Spinal cord (tissue), 9 donors: ENCODE measurements at regions not wholly inside any gene's neighbourhood (a gene's known extent, or its start where the extent isn't known, plus 50 kb on each side); places are given as distances from the start of the nearest gene placed in this dataset.

Experiments used
- DNase-seq, 6 donors: peaks; one replicate each; pipeline versions ENCODE4 v3.0.0 to v3.0.0-alpha.2; 2013 to 2015; ENCODE audit warnings: low spot score in 6 of 6, low read depth in 4 of 6
- H3K27ac ChIP-seq: one replicate; pipeline ENCODE4 v1.5.1; 2013; ENCODE audit warnings: low read depth, low read length, control low read depth
- H3K27me3 ChIP-seq: one replicate; pipeline ENCODE4 v1.6.1; 2013; ENCODE audit warnings: low read length; ENCODE audit not compliant: control insufficient read depth, insufficient read depth
- H3K36me3 ChIP-seq: one replicate; pipeline ENCODE4 v1.6.1; 2013; ENCODE audit warnings: low read length; ENCODE audit not compliant: control insufficient read depth, insufficient read depth
- H3K4me1 ChIP-seq: one replicate; pipeline ENCODE4 v1.6.1; 2013; ENCODE audit warnings: low read length; ENCODE audit not compliant: control insufficient read depth, insufficient read depth
- H3K4me3 ChIP-seq: one replicate; pipeline ENCODE4 v1.5.1; 2013; ENCODE audit warnings: low read depth, low read length, control low read depth
- H3K9me3 ChIP-seq: one replicate; pipeline ENCODE4 v1.6.1; 2013; ENCODE audit warnings: low read length; ENCODE audit not compliant: control insufficient read depth, insufficient read depth
- WGBS: methylation state at CpG from one replicate; pipeline ENCODE4 v1.1.5; 2013; ENCODE audit warnings: missing lambda C conversion rate; ENCODE audit not compliant: insufficient coverage; 5-methylcytosine and 5-hydroxymethylcytosine counted together
- donor health status: healthy.

- no peak overlapping the region for H3K4me3 ChIP-seq
- DNase-seq = no peak
- WGBS = 100% methylated on average over 1 of the region's 2 CpGs
These were observed 220.4 kb upstream of the ADGRL4 start for GRCh38 chr1:79226963-79227362.

GRCh38 chr1:79224537-79224936 lies 218.0 kb upstream of the ADGRL4 start:
- no CpG with 5 or more reads among the region's 3 CpGs for WGBS
- Histone ChIP-seq H3K4me3 (no peak overlapping the region), H3K27ac (no peak overlapping the region), H3K4me1 (no peaks in the 10 kb centered on the region), H3K27me3 (no peaks in the 10 kb centered on the region), H3K9me3 (peaks cover 5% of the 10 kb centered on the region), H3K36me3 (no peaks in the 10 kb centered on the region)
- DNase-seq = no peak

More at GRCh38 chr1:79226963-79227362, 220.4 kb upstream of the ADGRL4 start:
- no peaks in the 10 kb centered on the region for H3K4me1 ChIP-seq
- no peaks in the 10 kb centered on the region for H3K9me3 ChIP-seq
- H3K27ac ChIP-seq = no peak overlapping the region
- no peaks in the 10 kb centered on the region for H3K36me3 ChIP-seq
- no peaks in the 10 kb centered on the region for H3K27me3 ChIP-seq

GRCh38 chr1:79220509-79220908 lies 214.0 kb upstream of the ADGRL4 start:
- 91% methylated on average over 2 of the region's 2 CpGs for WGBS
- Histone ChIP-seq H3K4me1 (no peaks in the 10 kb centered on the region), H3K27ac (no peak overlapping the region), H3K4me3 (no peak overlapping the region), H3K9me3 (peaks cover 5% of the 10 kb centered on the region), H3K27me3 (no peaks in the 10 kb centered on the region), H3K36me3 (no peaks in the 10 kb centered on the region)
- DNase-seq = no peak

- no peaks in the 10 kb centered on the region for H3K27me3 ChIP-seq
- no peak overlapping the region for H3K27ac ChIP-seq
- WGBS = 100% methylated on average over 3 of the region's 4 CpGs
- H3K9me3 ChIP-seq = no peaks in the 10 kb centered on the region
- no peaks in the 10 kb centered on the region for H3K36me3 ChIP-seq
- H3K4me1 ChIP-seq = no peaks in the 10 kb centered on the region
- DNase-seq = no peak
- no peak overlapping the region for H3K4me3 ChIP-seq
These were observed 208.8 kb upstream of the ADGRL4 start for GRCh38 chr1:79215311-79215710.

GRCh38 chr1:79207786-79208185 lies 201.3 kb upstream of the ADGRL4 start:
- H3K4me1 ChIP-seq = no peaks in the 10 kb centered on the region
- no peak for DNase-seq
- no peak overlapping the region for H3K4me3 ChIP-seq
- H3K27me3 ChIP-seq = no peaks in the 10 kb centered on the region
- no peaks in the 10 kb centered on the region for H3K36me3 ChIP-seq
- H3K9me3 ChIP-seq = no peaks in the 10 kb centered on the region
- H3K27ac ChIP-seq = no peak overlapping the region
- no CpG with 5 or more reads among the region's 4 CpGs for WGBS

- WGBS = no CpG with 5 or more reads among the region's 5 CpGs
These were observed 200.8 kb upstream of the ADGRL4 start for GRCh38 chr1:79207331-79207730.

GRCh38 chr1:79204779-79205479 lies 198.4 kb upstream of the ADGRL4 start:
- H3K27me3 ChIP-seq = no peaks in the 10 kb centered on the region
- WGBS = 66% methylated on average over 3 of the region's 4 CpGs

More at GRCh38 chr1:79207331-79207730, 200.8 kb upstream of the ADGRL4 start:
- Histone ChIP-seq H3K9me3 (no peaks in the 10 kb centered on the region), H3K4me1 (no peaks in the 10 kb centered on the region), H3K4me3 (no peak overlapping the region), H3K27me3 (no peaks in the 10 kb centered on the region), H3K27ac (no peak overlapping the region), H3K36me3 (no peaks in the 10 kb centered on the region)
- no peak for DNase-seq

GRCh38 chr1:79198832-79199231 lies 192.3 kb upstream of the ADGRL4 start:
- Histone ChIP-seq H3K36me3 (no peaks in the 10 kb centered on the region), H3K4me1 (no peaks in the 10 kb centered on the region), H3K27ac (no peak overlapping the region), H3K9me3 (no peaks in the 10 kb centered on the region), H3K4me3 (no peak overlapping the region), H3K27me3 (no peaks in the 10 kb centered on the region)
- no peak for DNase-seq
- WGBS = no CpG with 5 or more reads among the region's 2 CpGs

More at GRCh38 chr1:79204779-79205479, 198.4 kb upstream of the ADGRL4 start:
- Histone ChIP-seq H3K36me3 (no peaks in the 10 kb centered on the region), H3K9me3 (no peaks in the 10 kb centered on the region), H3K4me1 (no peaks in the 10 kb centered on the region), H3K27ac (no peak overlapping the region), H3K4me3 (no peak overlapping the region)
- no peak for DNase-seq

GRCh38 chr1:79197421-79197820 lies 190.9 kb upstream of the ADGRL4 start:
- no CpG with 5 or more reads among the region's 2 CpGs for WGBS
- Histone ChIP-seq H3K4me3 (no peak overlapping the region), H3K27me3 (no peaks in the 10 kb centered on the region), H3K9me3 (no peaks in the 10 kb centered on the region), H3K36me3 (no peaks in the 10 kb centered on the region), H3K4me1 (no peaks in the 10 kb centered on the region), H3K27ac (no peak overlapping the region)
- peak in 2 of 6 donors; percentile 8 to 44 for DNase-seq

- no peaks in the 10 kb centered on the region for H3K9me3 ChIP-seq
- no peak overlapping the region for H3K27ac ChIP-seq
- no peaks in the 10 kb centered on the region for H3K4me1 ChIP-seq
- no peaks in the 10 kb centered on the region for H3K36me3 ChIP-seq
- DNase-seq = peak in 1 of 6 donors; percentile 65
- no peak overlapping the region for H3K4me3 ChIP-seq
- WGBS = no CpG with 5 or more reads among the region's 2 CpGs
- H3K27me3 ChIP-seq = no peaks in the 10 kb centered on the region
These were observed 189.7 kb upstream of the ADGRL4 start for GRCh38 chr1:79196211-79196610.
